Activated CD8-positive, alpha-beta memory T cell treated with anti-CD3 and anti-CD28 coated beads, Interleukin-2, amount 10 ng/mL, durations not matched to agents 7 days and 5 days (primary cell): ENCODE measurements at regions not wholly inside any gene's neighbourhood (a gene's known extent, or its start where the extent isn't known, plus 50 kb on each side); places are given as distances from the start of the nearest gene placed in this dataset.

Source experiments
- ATAC-seq: fragments of 150-1000 bp; cut with Tn5 transposase; one replicate; pipeline ENCODE4 v1.10.0; 2021; ENCODE audit warnings: moderate library complexity
- CTCF ChIA-PET: fragments of 350-600 bp; sonication (Branson Sonifier 250); formaldehyde crosslinking; loops from one replicate; lab custom pipeline; 2021; ENCODE audit warnings: antibody characterized with exemption; lab: Charles Lee
- DNase-seq: peaks from one replicate; pipeline ENCODE4 v3.0.0-alpha.2; 2020
- H3K27ac Mint-ChIP-seq: one replicate; pipeline ENCODE4 v1.8.0; 2021; ENCODE audit warnings: mild to moderate bottlenecking, mixed read lengths
- H3K27me3 Mint-ChIP-seq: one replicate; pipeline ENCODE4 v1.8.0; 2021; ENCODE audit warnings: mixed read lengths
- H3K36me3 Mint-ChIP-seq: one replicate; pipeline ENCODE4 v1.8.0; 2021; ENCODE audit warnings: mild to moderate bottlenecking, mixed read lengths
- H3K4me1 Mint-ChIP-seq: one replicate; pipeline ENCODE4 v1.8.0; 2021; ENCODE audit warnings: mixed read lengths
- H3K4me3 Mint-ChIP-seq: one replicate; pipeline ENCODE4 v1.8.0; 2021; ENCODE audit warnings: mild to moderate bottlenecking, moderate library complexity, mixed read lengths
- H3K9me3 Mint-ChIP-seq: one replicate; pipeline ENCODE4 v1.8.0; 2022; ENCODE audit warnings: low read depth, mixed read lengths

DNA sequence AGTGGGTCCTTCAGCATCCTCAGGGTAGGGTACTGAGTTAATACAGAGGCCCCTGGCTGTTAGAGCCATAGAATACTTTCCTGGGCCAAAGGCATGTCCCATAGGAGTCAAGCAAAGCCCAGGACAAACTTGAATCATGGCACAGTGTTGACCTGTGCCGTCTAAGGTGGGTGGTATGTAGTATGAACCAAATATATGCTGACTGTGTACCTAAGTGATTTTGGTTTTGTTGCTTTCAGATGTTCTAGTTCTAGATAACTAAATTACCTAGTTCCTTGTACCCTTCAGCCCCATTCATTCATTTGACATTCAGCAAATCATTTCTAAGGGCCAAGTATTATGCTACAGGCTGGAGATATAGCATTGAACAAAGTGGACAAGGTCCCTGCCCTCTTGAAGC, 61.3 kb upstream of the GPRC5B start:
- no peak overlapping the region for H3K27ac Mint-ChIP-seq
- H3K4me1 Mint-ChIP-seq, result no peaks in the 10 kb centered on the region

DNA sequence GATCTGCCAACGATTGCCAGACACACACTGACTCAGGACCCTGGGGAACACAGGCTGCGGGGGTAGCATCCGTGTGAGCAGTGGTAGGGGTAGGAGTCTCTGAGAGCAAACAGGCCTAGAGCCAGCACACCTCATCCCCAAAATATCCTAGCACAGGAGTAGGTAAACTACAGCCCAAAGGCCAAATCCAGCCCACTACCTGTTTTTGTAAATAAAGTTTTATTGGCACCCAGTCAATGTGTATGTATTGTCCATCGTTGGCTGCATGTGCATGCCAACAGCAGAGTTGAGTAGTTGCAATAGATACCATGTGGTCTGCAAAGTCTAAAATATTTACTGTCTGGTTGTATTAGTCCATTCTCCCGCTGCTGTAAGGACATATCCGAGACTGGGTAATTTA, 55.5 kb upstream of the GPRC5B start:
- H3K27me3 Mint-ChIP-seq, result peaks cover 4% of the 10 kb centered on the region
- DNase-seq (no peak), ATAC-seq (no peak)
- no peak overlapping the region for H3K4me3 Mint-ChIP-seq
- no peak overlapping the region for H3K27ac Mint-ChIP-seq
- CTCF ChIA-PET, result no interaction called here
- no peaks in the 10 kb centered on the region for H3K9me3 Mint-ChIP-seq
- H3K4me1 Mint-ChIP-seq, result no peaks in the 10 kb centered on the region
- H3K36me3 Mint-ChIP-seq, result no peaks in the 10 kb centered on the region

More for the DNA sequence above, 61.3 kb upstream of the GPRC5B start:
- peaks cover 2% of the 10 kb centered on the region for H3K27me3 Mint-ChIP-seq
- ATAC-seq (no peak), DNase-seq (no peak)
- H3K4me3 Mint-ChIP-seq, result no peak overlapping the region
- no peaks in the 10 kb centered on the region for H3K9me3 Mint-ChIP-seq
- no peaks in the 10 kb centered on the region for H3K36me3 Mint-ChIP-seq
- CTCF ChIA-PET, result no interaction called here

DNA sequence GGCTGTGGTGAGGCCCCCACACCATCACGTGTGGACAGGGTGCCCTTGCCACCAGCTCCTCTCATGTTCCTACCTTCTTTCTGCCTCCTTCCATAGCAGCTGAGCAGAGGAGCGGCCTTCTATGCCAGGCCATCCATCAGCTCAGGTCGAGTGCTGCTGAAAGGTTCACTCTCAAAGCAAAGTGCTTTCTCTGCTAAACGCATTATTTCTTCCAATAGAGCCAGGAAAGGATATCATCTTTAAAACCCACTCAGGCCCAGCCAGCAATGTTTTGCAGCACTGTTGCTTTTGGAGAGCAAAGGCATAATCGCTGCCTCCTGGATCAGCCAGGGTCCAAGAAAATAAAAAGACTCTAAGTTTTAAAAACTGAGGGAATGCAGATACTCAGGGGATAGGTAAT, 54.9 kb upstream of the GPRC5B start:
- H3K4me1 Mint-ChIP-seq, result no peaks in the 10 kb centered on the region
- H3K27me3 Mint-ChIP-seq, result peaks cover 4% of the 10 kb centered on the region
- CTCF ChIA-PET, result no interaction called here
- H3K4me3 Mint-ChIP-seq, result no peak overlapping the region
- ATAC-seq, result no peak
- no peaks in the 10 kb centered on the region for H3K9me3 Mint-ChIP-seq
- no peak overlapping the region for H3K27ac Mint-ChIP-seq
- H3K36me3 Mint-ChIP-seq, result no peaks in the 10 kb centered on the region
- DNase-seq, result no peak

DNA sequence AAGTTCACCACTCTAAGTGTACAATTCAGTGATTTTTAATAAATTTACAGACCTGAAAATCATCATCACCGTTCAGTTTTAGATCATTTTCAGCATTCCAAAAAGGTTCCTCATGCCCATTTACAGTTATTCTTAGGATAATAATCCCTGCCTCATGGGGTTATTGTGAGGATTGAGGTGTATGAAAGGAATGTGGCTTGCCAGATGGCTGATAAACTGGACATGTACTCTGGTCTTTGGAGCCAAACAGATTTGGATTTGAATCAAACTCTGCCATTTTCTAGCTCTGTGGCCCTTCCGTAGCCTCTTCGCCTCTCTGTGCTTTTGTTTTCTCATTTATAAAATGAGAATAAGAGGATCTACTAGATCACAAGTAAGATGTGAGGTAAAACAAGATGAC, 53.9 kb upstream of the GPRC5B start:
- H3K4me1 Mint-ChIP-seq, result no peaks in the 10 kb centered on the region
- no peak overlapping the region for H3K27ac Mint-ChIP-seq
- no peaks in the 10 kb centered on the region for H3K36me3 Mint-ChIP-seq
- ATAC-seq (no peak), DNase-seq (no peak)
- H3K9me3 Mint-ChIP-seq, result no peaks in the 10 kb centered on the region
- peaks cover 4% of the 10 kb centered on the region for H3K27me3 Mint-ChIP-seq
- no peak overlapping the region for H3K4me3 Mint-ChIP-seq
- CTCF ChIA-PET, result no interaction called here

DNA sequence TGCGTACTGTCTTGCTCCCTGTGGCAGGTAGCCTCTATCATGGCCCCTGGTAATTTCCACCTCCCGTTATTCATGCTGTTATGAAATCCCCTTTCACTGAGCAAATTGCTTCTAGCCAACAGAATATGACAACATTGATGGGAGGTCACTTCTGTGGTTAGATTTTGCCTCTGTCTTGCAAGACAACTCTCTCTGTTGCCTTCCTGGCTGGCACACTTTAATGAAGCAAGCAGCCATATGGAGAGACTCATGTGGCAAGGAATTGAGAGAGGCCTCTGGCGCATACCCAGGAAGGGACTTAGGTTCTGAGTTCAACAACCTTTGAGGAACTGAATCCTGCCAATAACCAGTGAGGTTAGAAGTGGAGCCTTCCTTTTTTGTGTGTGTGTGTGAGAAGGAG, 51.8 kb upstream of the GPRC5B start:
- no peak for DNase-seq
- H3K4me3 Mint-ChIP-seq, result no peak overlapping the region
- CTCF ChIA-PET, result no interaction called here
- H3K36me3 Mint-ChIP-seq, result no peaks in the 10 kb centered on the region
- no peak overlapping the region for H3K27ac Mint-ChIP-seq
- no peaks in the 10 kb centered on the region for H3K9me3 Mint-ChIP-seq
- no peak for ATAC-seq
- H3K27me3 Mint-ChIP-seq, result peaks cover 4% of the 10 kb centered on the region
- no peaks in the 10 kb centered on the region for H3K4me1 Mint-ChIP-seq

DNA sequence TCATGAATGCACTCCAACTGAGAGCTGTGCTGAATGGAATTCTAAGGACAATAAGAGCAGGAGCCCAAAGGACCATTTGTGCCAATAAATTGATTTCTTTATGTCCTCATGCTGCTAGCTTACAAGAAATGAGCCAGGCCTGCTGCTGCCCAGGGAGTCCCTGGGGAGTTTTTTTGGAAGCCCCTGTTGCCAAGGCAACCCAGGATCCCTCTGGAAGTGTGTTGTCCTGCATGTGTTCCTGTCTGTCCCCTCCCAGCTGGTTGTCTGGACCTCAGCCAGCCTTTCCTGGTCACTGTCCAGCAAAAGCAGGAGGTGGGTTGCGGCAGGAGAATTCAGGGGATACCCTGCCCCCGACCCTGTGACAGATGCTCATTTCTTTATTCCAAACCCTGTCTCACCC, 51.0 kb upstream of the GPRC5B start:
- Mint-ChIP-seq H3K27me3 (no peaks in the 10 kb centered on the region), H3K4me1 (no peaks in the 10 kb centered on the region), H3K9me3 (no peaks in the 10 kb centered on the region), H3K27ac (no peak overlapping the region), H3K36me3 (no peaks in the 10 kb centered on the region), H3K4me3 (no peak overlapping the region)
- CTCF ChIA-PET, result no interaction called here
- DNase-seq (no peak), ATAC-seq (no peak)
